Lower leg skin (tissue), 4 donors: ENCODE measurements at regions not wholly inside any gene's neighbourhood (a gene's known extent, or its start where the extent isn't known, plus 50 kb on each side); places are given as distances from the start of the nearest gene placed in this dataset.

Experiments
- DNase-seq, 2 donors: peaks; one replicate each; pipeline ENCODE4 v3.0.0-alpha.2; 2019; ENCODE audit warnings: low spot score in 2 of 2
- H3K4me3 ChIP-seq: fragments of 200-600 bp; sonication (generic); 2 replicates; pipeline ENCODE4 v1.5.1; 2017; ENCODE audit warnings: mild to moderate bottlenecking, low read depth; ENCODE audit not compliant: poor library complexity, severe bottlenecking
- CTCF ChIP-seq, 3 donors: fragments of 450-650 bp; IDR thresholded peaks; one replicate each; pipeline ENCODE4 v1.5.1; 2016; ENCODE audit warnings: antibody characterized with exemption in 3 of 3, mild to moderate bottlenecking in 3 of 3, moderate library complexity in 2 of 3
- POLR2A ChIP-seq, 2 donors: fragments of 450-650 bp; IDR thresholded peaks; one replicate each; pipeline ENCODE4 v1.6.1; 2016 to 2017; ENCODE audit warnings: antibody characterized with exemption in 2 of 2, mild to moderate bottlenecking in 1 of 2, moderate library complexity in 1 of 2
- WGBS, 2 donors: methylation state at CpG; one replicate each; pipeline ENCODE4 v1.1.5; 2018; 5-methylcytosine and 5-hydroxymethylcytosine counted together
- intact Hi-C: fragments of 100-400 bp; cut with DNase I; formaldehyde crosslinking; loops from one replicate; pipeline ENCODE4 v1.15.0; 2023; ENCODE audit warnings: low total_unique reads

GRCh38 chr22:27473533-27473932 lies 328.0 kb downstream of the MN1 start:
- no peak overlapping the region for H3K4me3 ChIP-seq
- DNase-seq, result no peak
- WGBS, 2 donors, result 69 to 77% methylated on average over 3 of the region's 3 CpGs
- no peak for TF ChIP-seq POLR2A (IDR thresholded peaks at IDR 0.05)
- no peak for TF ChIP-seq CTCF (IDR thresholded peaks at IDR 0.05)
- intact Hi-C loops, result no loop called here

- WGBS, 2 donors, result 37 to 53% methylated on average over 9 of the region's 9 CpGs
- TF ChIP-seq POLR2A (IDR thresholded peaks at IDR 0.05), result no peak
- TF ChIP-seq CTCF (IDR thresholded peaks at IDR 0.05), result no peak
- intact Hi-C loops, result no loop called here
- no peak for DNase-seq
- H3K4me3 ChIP-seq, result no peak overlapping the region
Measured at GRCh38 chr22:27474112-27474571, 327.4 kb downstream of the MN1 start.

GRCh38 chr22:27474711-27475547 lies 326.6 kb downstream of the MN1 start:
- peak in 1 of 2 donors; percentile 51 for DNase-seq
- 20% methylated on average over 12 of the region's 12 CpGs for WGBS, 2 donors
- H3K4me3 ChIP-seq, result no peak overlapping the region
- TF ChIP-seq POLR2A (IDR thresholded peaks at IDR 0.05) (no peak), CTCF (IDR thresholded peaks at IDR 0.05) (no peak)
- intact Hi-C loops, result no loop called here

- 36 to 43% methylated on average over 3 of the region's 3 CpGs for WGBS, 2 donors
- DNase-seq, result no peak
- H3K4me3 ChIP-seq, result no peak overlapping the region
- intact Hi-C loops, result no loop called here
- no peak for TF ChIP-seq CTCF (IDR thresholded peaks at IDR 0.05)
- TF ChIP-seq POLR2A (IDR thresholded peaks at IDR 0.05), result no peak
Measured at GRCh38 chr22:27475548-27475897, 326.0 kb downstream of the MN1 start.

- TF ChIP-seq POLR2A (IDR thresholded peaks at IDR 0.05), result no peak
- TF ChIP-seq CTCF (IDR thresholded peaks at IDR 0.05), result no peak
- no peak for DNase-seq
- H3K4me3 ChIP-seq, result no peak overlapping the region
- 89 to 90% methylated on average over 11 of the region's 11 CpGs for WGBS, 2 donors
- intact Hi-C loops, result no loop called here
Measured at GRCh38 chr22:27476318-27476717, 325.2 kb downstream of the MN1 start.

GRCh38 chr22:27476729-27477128 lies 324.8 kb downstream of the MN1 start:
- WGBS, 2 donors, result 52 to 63% methylated on average over 8 of the region's 8 CpGs

More at GRCh38 chr22:27476729-27477128, 324.8 kb downstream of the MN1 start:
- DNase-seq, result no peak
- intact Hi-C loops, result no loop called here
- H3K4me3 ChIP-seq, result no peak overlapping the region
- TF ChIP-seq CTCF (IDR thresholded peaks at IDR 0.05) (no peak), POLR2A (IDR thresholded peaks at IDR 0.05) (no peak)
